ENCODE measurements at regions not wholly inside any gene's neighbourhood (a gene's known extent, or its start where the extent isn't known, plus 50 kb on each side); places are given as distances from the start of the nearest gene placed in this dataset.
"Not testable (repeated sequence)": the region's sequence is repeated elsewhere in the genome, so short reads cannot be mapped to it uniquely, and the experiment has no call there.

GRCh38 chr10:109809954-109810353 is 113.4 kb downstream of the XPNPEP1 start:
- TF ChIP-seq POLR2A (IDR thresholded peaks at IDR 0.05; ENCODE audit: low read depth); CTCF (IDR thresholded peaks at IDR 0.05); EP300 (IDR thresholded peaks at IDR 0.05): not testable (repeated sequence)
